BE2C (cell line): ENCODE measurements at regions not wholly inside any gene's neighbourhood (a gene's known extent, or its start where the extent isn't known, plus 50 kb on each side); places are given as distances from the start of the nearest gene placed in this dataset.

ENCODE experiments used
- DNase-seq: peaks from one replicate; pipeline ENCODE4 v3.0.0-alpha.2; 2020
- H3K27me3 ChIP-seq: fragments of 250-450 bp; sonication (Bioruptor Pico); 2 replicates; pipeline ENCODE4 v1.5.1; 2020; ENCODE audit warnings: mild to moderate bottlenecking
- H3K36me3 ChIP-seq: fragments of 250-450 bp; sonication (Bioruptor Pico); 2 replicates; pipeline ENCODE4 v1.5.1; 2020; ENCODE audit warnings: mild to moderate bottlenecking
- H3K4me1 ChIP-seq: fragments of 250-450 bp; sonication (Bioruptor Pico); 2 replicates; pipeline ENCODE4 v1.5.1; 2020
- H3K4me3 ChIP-seq: 2 replicates; pipeline ENCODE4 v1.5.1; 2011; ENCODE audit warnings: low read depth, low read length
- H3K9me3 ChIP-seq: fragments of 250-450 bp; sonication (Bioruptor Pico); 2 replicates; pipeline ENCODE4 v1.5.1; 2020
- TF ChIP-seq, protein P1 (sequence below): IDR thresholded peaks from 2 replicates; pipeline ENCODE4 v1.5.1; 2012; ENCODE audit warnings: mild to moderate bottlenecking, low read depth, low read length

DNA sequence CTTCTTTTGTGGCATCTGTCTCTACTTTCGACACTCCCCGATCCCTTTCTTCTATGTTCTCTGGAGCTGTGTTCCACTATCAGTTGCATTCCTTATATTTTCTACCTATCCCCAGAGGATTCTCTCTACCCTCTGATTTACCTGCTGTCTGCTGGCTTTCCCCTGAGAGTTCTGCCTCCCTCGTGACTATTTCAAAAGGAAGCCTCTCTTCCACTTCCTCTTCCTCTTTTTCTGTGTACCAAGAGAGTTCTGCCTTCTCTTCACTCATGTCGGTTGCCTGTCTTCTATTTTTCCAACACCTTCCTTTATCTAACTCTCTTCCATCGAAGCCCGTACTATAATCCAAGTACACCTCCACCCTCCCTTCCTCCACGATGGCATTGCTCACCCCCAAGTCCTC, 631.7 kb downstream of the SMARCA1 start:
- H3K36me3 ChIP-seq = no peaks in the 10 kb centered on the region

DNA sequence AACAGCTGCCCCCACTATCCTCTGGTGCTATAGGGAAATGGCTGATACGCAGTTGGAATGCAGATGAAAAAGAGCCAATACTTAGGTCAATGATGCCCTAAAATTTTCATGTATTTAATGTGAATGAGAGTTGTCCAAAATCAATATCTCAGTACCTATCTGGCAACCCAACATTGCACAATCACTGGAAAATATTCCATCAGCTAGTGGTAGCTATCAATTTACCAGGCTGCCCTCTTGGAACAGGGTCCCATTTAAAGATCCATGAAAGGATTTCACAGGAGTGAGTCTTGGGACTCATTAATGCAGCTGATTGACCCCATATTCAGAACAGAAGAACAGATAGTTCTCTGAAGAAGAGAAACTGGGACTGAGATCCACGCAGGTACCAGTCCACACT, 638.9 kb downstream of the SMARCA1 start:
- no peaks in the 10 kb centered on the region for H3K4me1 ChIP-seq
- H3K4me3 ChIP-seq = no peak overlapping the region
- H3K27me3 ChIP-seq = no peaks in the 10 kb centered on the region
- no peaks in the 10 kb centered on the region for H3K36me3 ChIP-seq
- DNase-seq = no peak
- TF ChIP-seq, protein P1, sequence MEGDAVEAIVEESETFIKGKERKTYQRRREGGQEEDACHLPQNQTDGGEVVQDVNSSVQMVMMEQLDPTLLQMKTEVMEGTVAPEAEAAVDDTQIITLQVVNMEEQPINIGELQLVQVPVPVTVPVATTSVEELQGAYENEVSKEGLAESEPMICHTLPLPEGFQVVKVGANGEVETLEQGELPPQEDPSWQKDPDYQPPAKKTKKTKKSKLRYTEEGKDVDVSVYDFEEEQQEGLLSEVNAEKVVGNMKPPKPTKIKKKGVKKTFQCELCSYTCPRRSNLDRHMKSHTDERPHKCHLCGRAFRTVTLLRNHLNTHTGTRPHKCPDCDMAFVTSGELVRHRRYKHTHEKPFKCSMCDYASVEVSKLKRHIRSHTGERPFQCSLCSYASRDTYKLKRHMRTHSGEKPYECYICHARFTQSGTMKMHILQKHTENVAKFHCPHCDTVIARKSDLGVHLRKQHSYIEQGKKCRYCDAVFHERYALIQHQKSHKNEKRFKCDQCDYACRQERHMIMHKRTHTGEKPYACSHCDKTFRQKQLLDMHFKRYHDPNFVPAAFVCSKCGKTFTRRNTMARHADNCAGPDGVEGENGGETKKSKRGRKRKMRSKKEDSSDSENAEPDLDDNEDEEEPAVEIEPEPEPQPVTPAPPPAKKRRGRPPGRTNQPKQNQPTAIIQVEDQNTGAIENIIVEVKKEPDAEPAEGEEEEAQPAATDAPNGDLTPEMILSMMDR = no peak
- H3K9me3 ChIP-seq = no peaks in the 10 kb centered on the region

More for the DNA sequence above, 631.7 kb downstream of the SMARCA1 start:
- no peak overlapping the region for H3K4me3 ChIP-seq
- H3K9me3 ChIP-seq = no peaks in the 10 kb centered on the region
- no peak for DNase-seq
- no peaks in the 10 kb centered on the region for H3K27me3 ChIP-seq
- H3K4me1 ChIP-seq = no peaks in the 10 kb centered on the region
- TF ChIP-seq, protein P1 = no peak

DNA sequence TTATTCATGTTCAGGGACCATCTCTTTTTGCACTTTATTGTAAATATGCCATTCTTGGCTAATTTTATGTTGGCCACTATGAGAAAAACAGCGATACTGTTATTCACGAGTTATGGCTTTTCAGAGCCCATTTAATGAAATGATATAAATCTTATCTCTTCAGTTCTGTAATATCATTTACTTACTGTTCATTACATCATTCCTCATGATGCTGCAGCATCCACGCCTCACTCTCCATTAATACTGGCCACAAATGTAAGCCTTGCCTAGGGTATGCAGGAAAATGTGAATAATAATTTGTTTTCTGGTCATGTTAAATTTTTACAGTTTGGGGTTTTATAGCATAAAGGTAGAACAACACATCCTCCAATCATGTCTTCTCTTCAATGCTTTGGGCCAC, 639.6 kb downstream of the SMARCA1 start:
- TF ChIP-seq, protein P1 = no peak
- no peak for DNase-seq
- no peak overlapping the region for H3K4me3 ChIP-seq
- no peaks in the 10 kb centered on the region for H3K27me3 ChIP-seq
- H3K36me3 ChIP-seq = no peaks in the 10 kb centered on the region
- H3K9me3 ChIP-seq = no peaks in the 10 kb centered on the region
- no peaks in the 10 kb centered on the region for H3K4me1 ChIP-seq

DNA sequence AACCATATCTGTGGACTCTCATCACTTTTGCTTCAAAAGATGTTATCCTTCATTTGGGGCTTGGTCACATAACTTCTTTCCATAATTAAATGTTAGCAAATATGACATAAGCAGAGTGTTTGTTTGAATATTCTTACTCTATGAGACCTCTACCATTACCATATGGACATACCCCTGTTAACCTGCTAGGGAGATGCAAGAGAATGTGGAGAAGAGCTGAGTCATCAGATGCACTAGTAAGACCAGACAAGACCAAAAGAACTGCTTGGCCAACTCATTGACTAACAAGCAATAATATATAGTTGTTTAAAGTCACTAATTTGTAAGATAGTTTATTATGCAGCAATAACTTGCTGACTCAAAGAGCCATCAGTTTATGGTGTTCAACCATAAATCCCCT, 652.9 kb downstream of the SMARCA1 start:
- no peaks in the 10 kb centered on the region for H3K36me3 ChIP-seq
- H3K4me3 ChIP-seq = no peak overlapping the region
- TF ChIP-seq, protein P1 = no peak
- no peaks in the 10 kb centered on the region for H3K27me3 ChIP-seq
- no peaks in the 10 kb centered on the region for H3K4me1 ChIP-seq
- H3K9me3 ChIP-seq = no peaks in the 10 kb centered on the region
- DNase-seq = no peak

DNA sequence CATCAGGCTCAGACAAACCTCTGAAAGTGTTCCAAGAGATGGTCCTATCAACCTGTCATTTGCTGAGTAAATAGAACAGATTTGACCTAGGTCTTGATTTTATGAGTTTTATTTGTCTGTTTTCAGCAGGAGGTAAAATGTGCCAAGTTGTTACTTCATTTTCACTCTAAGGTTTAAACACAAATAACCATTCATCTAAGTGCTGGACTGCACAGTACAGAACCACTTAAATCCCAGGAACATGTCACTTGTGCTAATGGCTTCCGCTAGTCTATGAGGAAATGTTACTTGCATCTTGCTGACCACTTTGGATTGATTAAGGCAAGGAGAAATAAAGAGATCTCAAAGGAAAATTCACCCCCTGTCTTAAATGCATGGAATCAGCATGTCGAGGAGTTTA, 660.7 kb downstream of the SMARCA1 start:
- H3K4me1 ChIP-seq = no peaks in the 10 kb centered on the region
- H3K36me3 ChIP-seq = no peaks in the 10 kb centered on the region
- H3K4me3 ChIP-seq = no peak overlapping the region
- DNase-seq = no peak
- no peaks in the 10 kb centered on the region for H3K9me3 ChIP-seq
- TF ChIP-seq, protein P1 = no peak
- no peaks in the 10 kb centered on the region for H3K27me3 ChIP-seq

DNA sequence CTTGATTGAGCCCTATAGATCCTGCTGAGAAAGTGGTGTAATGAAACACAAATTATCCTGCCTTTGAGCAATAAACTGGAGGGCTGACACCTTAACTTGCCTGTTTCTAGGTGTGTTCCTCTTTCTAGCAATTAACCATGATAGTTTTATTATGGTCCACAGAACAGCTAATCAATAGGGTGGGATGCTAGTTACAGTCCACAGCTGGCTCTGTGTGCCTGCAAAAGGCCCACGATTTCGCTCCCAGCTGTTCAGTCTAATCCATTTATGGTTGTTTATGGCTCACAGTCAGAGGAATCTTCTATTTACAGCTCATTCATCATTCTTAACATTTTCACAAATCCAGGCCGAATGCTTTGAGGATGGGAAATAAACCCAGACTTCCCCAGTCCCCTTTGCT, 674.9 kb downstream of the SMARCA1 start:
- no peaks in the 10 kb centered on the region for H3K4me1 ChIP-seq
- no peaks in the 10 kb centered on the region for H3K9me3 ChIP-seq
- H3K36me3 ChIP-seq = no peaks in the 10 kb centered on the region
- DNase-seq = no peak
- TF ChIP-seq, protein P1 = no peak
- H3K4me3 ChIP-seq = no peak overlapping the region
- H3K27me3 ChIP-seq = no peaks in the 10 kb centered on the region
